Right lobe of liver (tissue), 6 donors: ENCODE measurements at regions not wholly inside any gene's neighbourhood (a gene's known extent, or its start where the extent isn't known, plus 50 kb on each side); places are given as distances from the start of the nearest gene placed in this dataset.

Source experiments
- ATAC-seq, 4 donors: fragments of 200-7000 bp; cut with Tn5 transposase; one replicate each; pipeline ENCODE4 v1.9.1; 2020; ENCODE audit warnings: mild to moderate bottlenecking in 4 of 4, moderate library complexity in 4 of 4
- DNase-seq, 3 donors: peaks; one replicate each; pipeline ENCODE4 v3.0.0-alpha.2; 2020
- H3K27ac ChIP-seq, 3 donors: fragments of 200-600 bp; one replicate each; pipeline ENCODE4 v1.8.0; 2022
- H3K27me3 ChIP-seq, 2 donors: fragments of 200-600 bp; one replicate each; pipeline ENCODE4 v1.8.0; 2022
- H3K36me3 ChIP-seq, 4 donors: fragments of 200-600 bp; sonication (generic) in 1 of 4; one replicate each; pipeline versions ENCODE4 v1.5.1 to v1.8.0; 2017 to 2022; ENCODE audit warnings: control low read depth in 1 of 4
- H3K4me1 ChIP-seq, 4 donors: fragments of 200-600 bp; sonication (generic) in 1 of 4; one replicate each; pipeline versions ENCODE4 v1.5.1 to v1.8.0; 2017 to 2022; ENCODE audit warnings: control low read depth in 1 of 4
- H3K4me3 ChIP-seq, 3 donors: fragments of 200-600 bp; one replicate each; pipeline ENCODE4 v1.8.0; 2022
- H3K9me3 ChIP-seq, 4 donors: fragments of 200-600 bp; sonication (generic) in 1 of 4; one replicate each; pipeline versions ENCODE4 v1.5.1 to v1.8.0; 2017 to 2022; ENCODE audit warnings: control low read depth in 1 of 4
- CTCF ChIP-seq, 4 donors: fragments of 200-600 bp in 3 of 4; fragments of 450-650 bp in 1 of 4; IDR thresholded peaks; one replicate each; pipeline versions ENCODE4 v1.5.1 to v1.8.0; 2016 to 2022; ENCODE audit warnings: antibody characterized with exemption in 4 of 4, mild to moderate bottlenecking in 2 of 4
- POLR2A ChIP-seq: fragments of 450-650 bp; IDR thresholded peaks from one replicate; pipeline ENCODE4 v1.6.1; 2017; ENCODE audit warnings: antibody characterized with exemption, mild to moderate bottlenecking
- WGBS: methylation state at CpG from one replicate; pipeline ENCODE4 v1.1.6; 2018; ENCODE audit warnings: low coverage, low lambda C conversion rate; ENCODE audit not compliant: insufficient coverage; ENCODE audit errors: missing lambda C conversion rate; 5-methylcytosine and 5-hydroxymethylcytosine counted together
- intact Hi-C, 2 donors: fragments of 100-400 bp; cut with DNase I; formaldehyde crosslinking; loops; one replicate each; pipeline versions ENCODE4 v1.11.2 to v1.14.1; 2022
- donor health status: DM: no; HTN: yes; CAD: no.
- donor health status: DM: no; HTN: no; CAD: no.
- donor health status: DM: no; HTN: no; CAD: no.
- donor health status: DM: no; HTN: yes; CAD: no.
- donor health status: DM: no; HTN: yes; CAD: no.

- Histone ChIP-seq H3K36me3 (no peaks in the 10 kb centered on the region), H3K4me1 (peaks cover 0 to 6% (median 0%) of the 10 kb centered on the region in 4 donors), H3K27me3 (no peaks in the 10 kb centered on the region), H3K9me3 (no peaks in the 10 kb centered on the region), H3K27ac (peak overlapping the region; percentile 86 to 94 (median 86)), H3K4me3 (peak overlapping the region; percentile 63 to 96 (median 71))
- TF ChIP-seq CTCF (IDR thresholded peaks at IDR 0.05) (no peak), POLR2A (no peak)
- DNase-seq (no peak), ATAC-seq (peak in 3 of 4 donors; percentile 2 to 9 (median 2))
- WGBS, result 16% methylated on average over 13 of the region's 13 CpGs
- intact Hi-C loops, result loop anchor here in 1 of 2 donors (10.0 kb wide), 1 partner anchor 63 kb away; the partner anchor contains the start of gene PCGF5
Measured at GRCh38 chr10:91162050-91162494, 58.4 kb upstream of the PCGF5 start.

- Histone ChIP-seq H3K27me3 (no peaks in the 10 kb centered on the region), H3K27ac (peak overlapping the region; percentile 94 to 97 (median 94)), H3K36me3 (no peaks in the 10 kb centered on the region), H3K4me3 (peak overlapping the region; percentile 91 to 96 (median 96)), H3K4me1 (peaks cover 0 to 6% (median 0%) of the 10 kb centered on the region in 4 donors), H3K9me3 (no peaks in the 10 kb centered on the region)
- ATAC-seq (peak; percentile 70 to 90 (median 83)), DNase-seq (peak; percentile 87 to 94 (median 92))
- intact Hi-C loops, result loop anchor here in 1 of 2 donors (10.0 kb wide), 1 partner anchor 62 kb away; the partner anchor contains the start of gene PCGF5
- WGBS, result 0% methylated on average over 16 of the region's 110 CpGs
- no peak for TF ChIP-seq CTCF (IDR thresholded peaks at IDR 0.05)
- peak; percentile 60 for TF ChIP-seq POLR2A
Measured at GRCh38 chr10:91162495-91163268, 57.8 kb upstream of the PCGF5 start.

GRCh38 chr10:91163269-91163868, 57.1 kb upstream of the PCGF5 start:
- intact Hi-C loops, result loop anchor here in 1 of 2 donors (10.0 kb wide), 1 partner anchor 61 kb away; the partner anchor contains the start of gene PCGF5
- DNase-seq, result peak; percentile 74 to 83 (median 74)
- Histone ChIP-seq H3K36me3 (no peaks in the 10 kb centered on the region), H3K27me3 (no peaks in the 10 kb centered on the region), H3K9me3 (no peaks in the 10 kb centered on the region), H3K4me3 (peak overlapping the region; percentile 91 to 96 (median 96)), H3K27ac (peak overlapping the region; percentile 94 to 97 (median 94)), H3K4me1 (peaks cover 0 to 6% (median 0%) of the 10 kb centered on the region in 4 donors)
- peak; percentile 54 to 73 (median 70) for ATAC-seq
- TF ChIP-seq CTCF (IDR thresholded peaks at IDR 0.05), result peak in 1 of 4 donors; percentile 9
- TF ChIP-seq POLR2A, result peak; percentile 64
- WGBS, result no CpG with 5 or more reads among the region's 77 CpGs

GRCh38 chr10:91163869-91164474, 56.5 kb upstream of the PCGF5 start:
- H3K4me1 ChIP-seq, result peaks cover 0 to 6% (median 0%) of the 10 kb centered on the region in 4 donors
- peak; percentile 45 to 83 (median 60) for ATAC-seq
- peak; percentile 70 to 84 (median 72) for DNase-seq
- intact Hi-C loops, result loop anchor here in 1 of 2 donors (10.0 kb wide), 1 partner anchor 61 kb away; the partner anchor contains the start of gene PCGF5
- peak; percentile 58 for TF ChIP-seq POLR2A
- TF ChIP-seq CTCF (IDR thresholded peaks at IDR 0.05), result no peak
- no peaks in the 10 kb centered on the region for H3K27me3 ChIP-seq
- WGBS, result 22% methylated on average over 8 of the region's 38 CpGs
- no peaks in the 10 kb centered on the region for H3K36me3 ChIP-seq
- peak overlapping the region; percentile 91 to 96 (median 96) for H3K4me3 ChIP-seq
- H3K9me3 ChIP-seq, result no peaks in the 10 kb centered on the region
- H3K27ac ChIP-seq, result peak overlapping the region; percentile 94 to 97 (median 94)
